RWPE2 (cell line): ENCODE measurements at regions not wholly inside any gene's neighbourhood (a gene's known extent, or its start where the extent isn't known, plus 50 kb on each side); places are given as distances from the start of the nearest gene placed in this dataset.

Source experiments
- ATAC-seq: fragments of 200-7000 bp; cut with Tn5 transposase; 3 replicates; pipeline ENCODE4 v1.9.1; 2021; ENCODE audit warnings: low read depth
- DNase-seq: peaks from one replicate; pipeline ENCODE4 v3.0.0-alpha.2; 2020; ENCODE audit warnings: low spot score
- H3K27ac ChIP-seq: fragments of 450-650 bp; 2 replicates; pipeline ENCODE4 v1.5.1; 2017; ENCODE audit warnings: mild to moderate bottlenecking; ENCODE audit not compliant: poor library complexity, severe bottlenecking
- H3K27me3 ChIP-seq: fragments of 250-450 bp; sonication (Bioruptor Pico); 2 replicates; pipeline ENCODE4 v1.5.1; 2021; ENCODE audit warnings: mild to moderate bottlenecking, moderate library complexity; ENCODE audit not compliant: insufficient read depth, poor library complexity, severe bottlenecking
- H3K36me3 ChIP-seq: fragments of 250-450 bp; sonication (Bioruptor Pico); 2 replicates; pipeline ENCODE4 v1.5.1; 2020; ENCODE audit warnings: low read depth, mild to moderate bottlenecking, moderate library complexity
- H3K4me1 ChIP-seq: fragments of 250-450 bp; sonication (Bioruptor Pico); 2 replicates; pipeline ENCODE4 v1.5.1; 2021; ENCODE audit warnings: mild to moderate bottlenecking, moderate library complexity; ENCODE audit not compliant: insufficient read depth, poor library complexity, severe bottlenecking
- H3K4me3 ChIP-seq: fragments of 250-450 bp; sonication (Bioruptor Pico); 2 replicates; pipeline ENCODE4 v1.5.1; 2021; ENCODE audit warnings: mild to moderate bottlenecking, moderate library complexity; ENCODE audit not compliant: severe bottlenecking
- H3K9me3 ChIP-seq: fragments of 250-450 bp; sonication (Bioruptor Pico); 2 replicates; pipeline ENCODE4 v1.5.1; 2021; ENCODE audit warnings: mild to moderate bottlenecking, moderate library complexity; ENCODE audit not compliant: severe bottlenecking
- TF ChIP-seq, protein P1 (sequence below): fragments of 450-650 bp; IDR thresholded peaks from one replicate; pipeline ENCODE4 v1.5.1; 2017; ENCODE audit warnings: mild to moderate bottlenecking, moderate library complexity; ENCODE audit not compliant: poor library complexity, severe bottlenecking

DNA sequence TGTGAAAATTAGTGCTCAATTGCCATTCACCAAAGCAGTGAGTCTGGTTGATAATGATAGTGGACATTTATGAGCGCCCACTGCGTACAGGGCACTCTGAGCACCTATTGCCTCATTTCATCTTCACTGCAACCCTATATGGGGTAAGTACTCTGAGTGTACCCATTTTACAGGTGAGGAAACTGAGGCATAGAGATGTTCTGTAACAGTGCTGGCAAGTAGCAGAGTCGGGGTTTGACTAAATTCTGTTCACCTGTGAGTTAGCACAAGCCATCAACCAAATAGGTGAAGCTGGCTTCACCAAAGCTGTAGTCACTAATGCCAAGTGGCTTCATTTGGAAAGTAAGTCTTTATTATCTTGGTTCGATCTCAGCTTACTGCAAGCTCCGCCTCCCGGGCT lies 135.8 kb downstream of the SPAG6 start:
- no peak for ATAC-seq
- TF ChIP-seq, protein P1, sequence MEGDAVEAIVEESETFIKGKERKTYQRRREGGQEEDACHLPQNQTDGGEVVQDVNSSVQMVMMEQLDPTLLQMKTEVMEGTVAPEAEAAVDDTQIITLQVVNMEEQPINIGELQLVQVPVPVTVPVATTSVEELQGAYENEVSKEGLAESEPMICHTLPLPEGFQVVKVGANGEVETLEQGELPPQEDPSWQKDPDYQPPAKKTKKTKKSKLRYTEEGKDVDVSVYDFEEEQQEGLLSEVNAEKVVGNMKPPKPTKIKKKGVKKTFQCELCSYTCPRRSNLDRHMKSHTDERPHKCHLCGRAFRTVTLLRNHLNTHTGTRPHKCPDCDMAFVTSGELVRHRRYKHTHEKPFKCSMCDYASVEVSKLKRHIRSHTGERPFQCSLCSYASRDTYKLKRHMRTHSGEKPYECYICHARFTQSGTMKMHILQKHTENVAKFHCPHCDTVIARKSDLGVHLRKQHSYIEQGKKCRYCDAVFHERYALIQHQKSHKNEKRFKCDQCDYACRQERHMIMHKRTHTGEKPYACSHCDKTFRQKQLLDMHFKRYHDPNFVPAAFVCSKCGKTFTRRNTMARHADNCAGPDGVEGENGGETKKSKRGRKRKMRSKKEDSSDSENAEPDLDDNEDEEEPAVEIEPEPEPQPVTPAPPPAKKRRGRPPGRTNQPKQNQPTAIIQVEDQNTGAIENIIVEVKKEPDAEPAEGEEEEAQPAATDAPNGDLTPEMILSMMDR, result no peak

DNA sequence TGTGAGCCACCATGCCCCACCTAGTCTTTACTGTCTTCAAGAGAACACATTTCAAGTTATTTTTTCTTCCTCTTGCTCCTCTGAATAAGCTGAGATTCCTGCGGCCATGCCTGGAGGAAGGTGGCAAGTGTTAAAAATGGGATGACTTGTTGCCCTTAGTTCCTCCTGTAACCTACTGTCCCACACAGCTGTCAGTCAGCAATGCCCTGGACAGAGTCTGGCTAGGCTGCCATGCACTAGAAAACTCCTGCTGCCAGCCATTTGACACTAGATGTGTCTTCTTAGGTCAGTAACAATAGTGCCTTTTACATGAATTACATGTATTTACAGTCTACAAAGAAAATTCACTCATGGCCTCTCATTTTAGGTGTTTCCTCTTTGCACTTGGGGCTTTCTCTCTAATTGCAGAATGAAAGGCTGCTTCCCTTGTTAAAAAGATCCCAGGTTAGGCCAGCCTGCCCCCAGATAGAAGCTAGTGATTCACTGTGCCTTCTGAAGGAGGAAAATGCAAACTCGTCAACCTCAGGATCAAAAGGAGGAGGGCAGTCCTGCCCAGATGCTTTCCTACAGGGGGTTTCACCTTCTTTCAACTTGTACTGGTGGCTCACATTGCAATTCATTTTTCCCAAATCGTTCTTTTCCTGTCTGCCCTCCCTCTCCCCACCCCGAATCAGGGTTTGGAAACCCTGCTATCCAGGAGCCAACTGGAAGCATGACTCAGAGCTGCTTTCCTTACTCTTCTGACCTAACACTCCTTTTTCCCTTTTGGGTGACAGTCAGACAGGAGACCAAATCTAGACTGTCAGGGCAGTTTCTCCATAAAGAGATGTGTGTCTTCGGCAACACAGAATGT lies 136.6 kb downstream of the SPAG6 start:
- no peaks in the 10 kb centered on the region for H3K36me3 ChIP-seq
- no peak for DNase-seq

More for the DNA sequence above, 135.8 kb downstream of the SPAG6 start:
- no peak overlapping the region for H3K27ac ChIP-seq
- no peaks in the 10 kb centered on the region for H3K9me3 ChIP-seq
- peaks cover 13% of the 10 kb centered on the region for H3K27me3 ChIP-seq
- H3K4me1 ChIP-seq, result no peaks in the 10 kb centered on the region
- no peak for DNase-seq
- no peaks in the 10 kb centered on the region for H3K36me3 ChIP-seq
- no peak overlapping the region for H3K4me3 ChIP-seq

DNA sequence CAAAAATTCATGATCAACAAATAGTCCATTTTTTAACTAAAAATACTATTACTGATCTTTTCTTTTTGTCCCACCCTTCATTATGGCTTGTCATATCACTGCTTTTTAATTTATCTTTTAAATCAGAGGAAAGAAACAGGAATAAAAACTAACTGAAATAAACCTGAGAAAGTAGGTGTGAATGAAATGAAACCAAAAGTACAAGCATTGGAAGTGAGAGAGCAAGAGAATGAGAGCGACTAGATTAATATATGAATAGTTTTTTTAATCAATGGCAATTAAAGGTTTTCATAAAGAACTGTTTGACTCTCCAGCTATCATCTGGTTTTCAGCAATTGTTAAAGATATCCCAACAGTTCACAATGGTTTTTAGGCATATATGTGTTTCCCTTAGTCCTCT lies 137.8 kb downstream of the SPAG6 start:
- no peak overlapping the region for H3K27ac ChIP-seq
- DNase-seq (no peak), ATAC-seq (no peak)
- TF ChIP-seq, protein P1, result no peak
- H3K36me3 ChIP-seq, result no peaks in the 10 kb centered on the region
- peaks cover 4% of the 10 kb centered on the region for H3K27me3 ChIP-seq
- H3K4me3 ChIP-seq, result no peak overlapping the region
- no peaks in the 10 kb centered on the region for H3K4me1 ChIP-seq
- no peaks in the 10 kb centered on the region for H3K9me3 ChIP-seq

More for the DNA sequence above, 136.6 kb downstream of the SPAG6 start:
- H3K27ac ChIP-seq, result no peak overlapping the region
- ATAC-seq, result peak; percentile 87
- peaks cover 5% of the 10 kb centered on the region for H3K27me3 ChIP-seq
- no peak overlapping the region for H3K4me3 ChIP-seq
- H3K4me1 ChIP-seq, result no peaks in the 10 kb centered on the region
- TF ChIP-seq, protein P1, result no peak
- H3K9me3 ChIP-seq, result no peaks in the 10 kb centered on the region
